Body of pancreas (tissue), 4 donors: ENCODE measurements at regions not wholly inside any gene's neighbourhood (a gene's known extent, or its start where the extent isn't known, plus 50 kb on each side); places are given as distances from the start of the nearest gene placed in this dataset.
"Not testable (repeated sequence)": the region's sequence is repeated elsewhere in the genome, so short reads cannot be mapped to it uniquely, and the experiment has no call there.

Experiments used
- ATAC-seq: fragments of 150-250 bp; one replicate; pipeline ENCODE4 v1.9.1; 2016
- DNase-seq, 4 donors: peaks; one replicate each; pipeline ENCODE4 v3.0.0-alpha.2; 2019
- H3K27ac ChIP-seq, 4 donors: fragments of 200-600 bp; sonication (generic); 1 replicate in 3 of 4; 2 replicates in 1 of 4; pipeline versions ENCODE4 v1.5.1 to v1.6.1; 2016 to 2019; ENCODE audit warnings: mild to moderate bottlenecking in 1 of 4, mixed read lengths in 1 of 4, moderate library complexity in 1 of 4
- H3K27me3 ChIP-seq, 2 donors: fragments of 200-600 bp; sonication (generic); one replicate each; pipeline ENCODE4 v1.6.0; 2016; ENCODE audit warnings: mild to moderate bottlenecking in 1 of 2
- H3K36me3 ChIP-seq, 2 donors: fragments of 200-600 bp; sonication (generic); replicated peaks in 1 of 2; 2 replicates each; pipeline ENCODE4 v1.5.1; 2016; ENCODE audit warnings: low read depth in 2 of 2; ENCODE audit not compliant: insufficient read depth in 1 of 2
- H3K4me1 ChIP-seq: fragments of 200-600 bp; sonication (generic); one replicate; pipeline ENCODE4 v1.6.0; 2016
- H3K4me3 ChIP-seq, 2 donors: fragments of 200-600 bp; sonication (generic); 1 replicate in 1 of 2; 2 replicates in 1 of 2; pipeline ENCODE4 v1.5.1; 2016 to 2019
- H3K9me3 ChIP-seq, 3 donors: fragments of 200-600 bp; sonication (generic); 1 replicate in 2 of 3; 2 replicates in 1 of 3; pipeline ENCODE4 v1.5.1; 2016
- POLR2A ChIP-seq, 3 donors: fragments of 450-650 bp; IDR thresholded peaks; one replicate each; pipeline ENCODE4 v1.6.1; 2016; ENCODE audit warnings: antibody characterized with exemption in 3 of 3, mild to moderate bottlenecking in 2 of 3
- WGBS, 2 donors: methylation state at CpG; one replicate each; pipeline ENCODE4 v1.1.5; 2017; 5-methylcytosine and 5-hydroxymethylcytosine counted together
- intact Hi-C: fragments of 100-400 bp; cut with DNase I; formaldehyde crosslinking; loops from one replicate; pipeline ENCODE4 v1.15.1; 2023
- TF ChIP-seq, protein P1 (sequence below), 7 experiments: fragments of 450-650 bp in 4 of 7; fragments of 200-600 bp in 3 of 7; sonication (generic) in 3 of 7; IDR thresholded peaks; one replicate each; pipeline ENCODE4 v1.5.1; 2016 to 2019; ENCODE audit warnings: antibody characterized with exemption in 7 of 7

DNA sequence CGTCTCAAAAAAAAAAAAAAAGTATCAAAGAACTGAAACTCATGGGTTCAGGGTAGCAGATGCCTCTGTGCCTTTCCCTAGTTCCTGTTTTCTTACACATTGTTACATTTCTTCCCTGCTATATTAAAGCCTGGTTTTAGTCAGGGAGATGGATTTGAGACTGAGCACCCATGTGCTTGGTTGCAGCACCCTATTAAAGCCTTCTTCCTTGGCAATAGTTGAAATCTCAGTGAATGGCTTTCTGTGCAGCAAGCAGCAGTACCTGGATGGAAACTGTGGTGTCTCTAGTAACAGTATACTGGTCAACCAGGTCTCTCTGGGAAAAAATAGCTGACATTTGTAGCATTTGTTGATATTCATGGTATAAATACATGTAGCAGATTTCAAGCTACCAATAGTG, 331.1 kb downstream of the ANKRD30A start:
- 72 to 75% methylated on average over 1 of the region's 1 CpG for WGBS, 2 donors
- Histone ChIP-seq H3K9me3 (no peaks in the 10 kb centered on the region), H3K27me3 (no peaks in the 10 kb centered on the region), H3K4me3 (no peak overlapping the region), H3K4me1 (no peaks in the 10 kb centered on the region), H3K36me3 (no peaks in the 10 kb centered on the region), H3K27ac (no peak overlapping the region)
- intact Hi-C loops = no loop called here
- TF ChIP-seq, protein P1, sequence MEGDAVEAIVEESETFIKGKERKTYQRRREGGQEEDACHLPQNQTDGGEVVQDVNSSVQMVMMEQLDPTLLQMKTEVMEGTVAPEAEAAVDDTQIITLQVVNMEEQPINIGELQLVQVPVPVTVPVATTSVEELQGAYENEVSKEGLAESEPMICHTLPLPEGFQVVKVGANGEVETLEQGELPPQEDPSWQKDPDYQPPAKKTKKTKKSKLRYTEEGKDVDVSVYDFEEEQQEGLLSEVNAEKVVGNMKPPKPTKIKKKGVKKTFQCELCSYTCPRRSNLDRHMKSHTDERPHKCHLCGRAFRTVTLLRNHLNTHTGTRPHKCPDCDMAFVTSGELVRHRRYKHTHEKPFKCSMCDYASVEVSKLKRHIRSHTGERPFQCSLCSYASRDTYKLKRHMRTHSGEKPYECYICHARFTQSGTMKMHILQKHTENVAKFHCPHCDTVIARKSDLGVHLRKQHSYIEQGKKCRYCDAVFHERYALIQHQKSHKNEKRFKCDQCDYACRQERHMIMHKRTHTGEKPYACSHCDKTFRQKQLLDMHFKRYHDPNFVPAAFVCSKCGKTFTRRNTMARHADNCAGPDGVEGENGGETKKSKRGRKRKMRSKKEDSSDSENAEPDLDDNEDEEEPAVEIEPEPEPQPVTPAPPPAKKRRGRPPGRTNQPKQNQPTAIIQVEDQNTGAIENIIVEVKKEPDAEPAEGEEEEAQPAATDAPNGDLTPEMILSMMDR (IDR thresholded peaks at IDR 0.05) = no peak
- no peak for TF ChIP-seq POLR2A (IDR thresholded peaks at IDR 0.05)
- DNase-seq (no peak), ATAC-seq (no peak)

DNA sequence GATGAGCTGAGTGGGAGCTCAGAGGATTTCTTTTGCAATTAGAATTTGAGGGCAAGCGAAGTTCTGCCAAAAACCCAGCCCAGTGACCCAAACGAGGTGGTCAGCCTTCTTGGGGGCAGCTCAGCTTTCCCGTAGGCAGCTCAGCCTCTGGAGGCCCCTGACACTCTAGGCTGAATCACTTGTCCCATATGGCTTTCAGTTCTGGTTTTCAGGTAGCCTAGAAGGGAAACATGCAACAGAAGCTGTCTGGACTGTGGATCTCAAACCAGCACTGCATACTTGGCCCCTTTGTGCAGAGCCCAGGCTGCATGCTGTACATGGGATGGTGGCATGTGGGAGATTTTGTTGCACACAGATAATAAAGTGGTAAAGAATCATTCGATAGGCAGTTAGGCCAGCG, 322.8 kb downstream of the ANKRD30A start:
- no peak for DNase-seq
- WGBS, 2 donors = 30 to 35% methylated on average over 5 of the region's 5 CpGs
- no peak for ATAC-seq
- intact Hi-C loops = no loop called here
- Histone ChIP-seq H3K4me1 (no peaks in the 10 kb centered on the region), H3K36me3 (no peaks in the 10 kb centered on the region), H3K9me3 (no peaks in the 10 kb centered on the region), H3K27me3 (no peaks in the 10 kb centered on the region), H3K27ac (no peak overlapping the region), H3K4me3 (no peak overlapping the region)
- TF ChIP-seq, protein P1 (IDR thresholded peaks at IDR 0.05) = no peak

DNA sequence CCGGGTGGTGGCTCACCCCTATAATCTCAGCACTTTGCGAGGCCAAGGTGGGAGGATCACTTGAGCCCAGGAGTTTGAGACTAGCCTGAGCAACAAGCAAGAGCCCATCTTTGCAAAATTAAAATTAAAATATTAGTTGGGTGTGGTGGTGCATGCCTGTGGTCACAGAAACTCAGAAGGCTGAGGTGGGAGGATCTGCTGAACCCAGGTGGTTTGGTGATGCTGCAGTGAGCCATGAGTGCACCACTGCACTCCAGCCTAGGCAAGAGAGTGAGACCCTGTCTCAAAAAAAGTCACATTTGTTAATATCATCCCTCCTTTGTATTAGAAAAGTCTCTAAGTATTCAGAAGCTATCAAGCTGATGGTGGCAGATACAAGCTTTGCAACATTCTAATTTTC, 317.5 kb downstream of the ANKRD30A start:
- ATAC-seq = no peak
- Histone ChIP-seq H3K9me3 (no peaks in the 10 kb centered on the region), H3K27me3 (no peaks in the 10 kb centered on the region), H3K27ac (no peak overlapping the region), H3K4me1 (no peaks in the 10 kb centered on the region), H3K36me3 (no peaks in the 10 kb centered on the region), H3K4me3 (no peak overlapping the region)
- WGBS, 2 donors = 53 to 62% methylated on average over 2 of the region's 2 CpGs
- intact Hi-C loops = no loop called here
- no peak for DNase-seq
- no peak for TF ChIP-seq POLR2A (IDR thresholded peaks at IDR 0.05)
- TF ChIP-seq, protein P1 (IDR thresholded peaks at IDR 0.05) = no peak

DNA sequence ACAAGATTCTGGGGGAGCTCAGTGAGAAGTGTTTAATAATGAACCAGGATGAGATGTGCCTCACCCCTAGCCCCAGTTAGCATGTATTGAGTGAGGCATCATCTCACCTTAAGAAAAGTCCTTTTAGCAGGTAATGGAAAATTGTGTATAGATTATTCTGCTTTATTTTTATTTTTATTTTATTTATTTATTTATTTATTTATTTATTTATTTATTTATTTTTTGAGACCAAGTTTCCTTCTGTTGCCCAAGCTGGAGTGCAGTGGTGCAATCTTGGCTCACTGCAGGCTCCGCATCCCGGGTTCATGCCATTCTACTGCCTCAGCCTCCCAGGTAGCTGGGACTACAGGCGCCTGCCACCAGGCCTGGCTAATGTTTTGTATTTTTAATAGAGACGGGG, 315.8 kb downstream of the ANKRD30A start:
- 71 to 82% methylated on average over 4 of the region's 4 CpGs for WGBS, 2 donors
- H3K36me3 ChIP-seq, ATAC-seq, H3K27me3 ChIP-seq, intact Hi-C loops, H3K4me1 ChIP-seq, H3K4me3 ChIP-seq, H3K27ac ChIP-seq, H3K9me3 ChIP-seq, DNase-seq: not testable (repeated sequence)

DNA sequence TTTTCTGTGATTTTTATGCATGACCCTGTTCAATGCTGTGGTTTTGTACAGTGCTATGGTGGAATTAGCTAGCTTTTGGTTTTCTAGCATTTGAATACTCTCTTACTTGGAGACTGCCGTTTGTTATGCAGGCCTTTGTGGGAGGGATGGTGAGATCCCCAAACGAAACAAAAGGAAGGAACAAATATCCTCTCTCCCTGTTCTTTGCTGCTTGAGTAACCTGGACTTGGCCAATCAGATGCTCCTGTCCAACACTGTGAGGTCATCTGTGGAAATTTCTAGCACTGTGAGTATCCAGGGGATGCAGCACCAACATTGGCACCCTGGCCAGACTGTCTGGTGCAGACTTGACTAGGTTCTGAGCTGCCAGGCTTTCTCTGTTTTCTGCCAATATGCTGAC, 314.4 kb downstream of the ANKRD30A start:
- no peak overlapping the region for H3K4me3 ChIP-seq
- 26 to 45% methylated on average over 2 of the region's 2 CpGs for WGBS, 2 donors
- no peak for ATAC-seq
- intact Hi-C loops = no loop called here
- H3K9me3 ChIP-seq = no peaks in the 10 kb centered on the region
- no peaks in the 10 kb centered on the region for H3K27me3 ChIP-seq
- DNase-seq = no peak
- H3K36me3 ChIP-seq = no peaks in the 10 kb centered on the region
- no peak for TF ChIP-seq POLR2A (IDR thresholded peaks at IDR 0.05)
- TF ChIP-seq, protein P1 (IDR thresholded peaks at IDR 0.05) = no peak
- H3K4me1 ChIP-seq = no peaks in the 10 kb centered on the region
- no peak overlapping the region for H3K27ac ChIP-seq
